ENCODE measurements at regions not wholly inside any gene's neighbourhood (a gene's known extent, or its start where the extent isn't known, plus 50 kb on each side); places are given as distances from the start of the nearest gene placed in this dataset.

- Histone ChIP-seq H3K27ac (peak overlapping the region; percentile 31 to 78), H3K9me3 (no peaks in the 10 kb centered on the region), H3K4me1 (no peaks in the 10 kb centered on the region), H3K27me3 (no peaks in the 10 kb centered on the region), H3K36me3 (no peaks in the 10 kb centered on the region), H3K4me3 (no peak overlapping the region)
- TF ChIP-seq CTCF (IDR thresholded peaks at IDR 0.05) = no peak
- TF ChIP-seq POLR2AphosphoS5 (IDR thresholded peaks at IDR 0.05) = no peak
- TF ChIP-seq POLR2A (IDR thresholded peaks at IDR 0.05) = no peak
- intact Hi-C loops (cut with DNase I; ENCODE audit: low total_unique reads) = no loop called here
- no peak for DNase-seq (ENCODE audit: low spot score in 2 of 2)
These were observed 294.3 kb upstream of the KLF14 start for GRCh38 chr7:131028295-131028694.

- no peaks in the 10 kb centered on the region for H3K9me3 ChIP-seq
- intact Hi-C loops (cut with DNase I; ENCODE audit: low total_unique reads) = no loop called here
- no peak for DNase-seq (ENCODE audit: low spot score in 2 of 2)
- peak overlapping the region in 1 of 2 donors; percentile 57 for H3K27ac ChIP-seq
- H3K4me1 ChIP-seq = no peaks in the 10 kb centered on the region
- H3K27me3 ChIP-seq = no peaks in the 10 kb centered on the region
- TF ChIP-seq POLR2AphosphoS5 (IDR thresholded peaks at IDR 0.05) (no peak), POLR2A (IDR thresholded peaks at IDR 0.05) (no peak), CTCF (IDR thresholded peaks at IDR 0.05) (no peak)
- H3K36me3 ChIP-seq = no peaks in the 10 kb centered on the region
- H3K4me3 ChIP-seq = no peak overlapping the region
These were observed 295.0 kb upstream of the KLF14 start for GRCh38 chr7:131029002-131029401.

GRCh38 chr7:131031099-131031868 lies 296.4 kb upstream of the MKLN1 start:
- Histone ChIP-seq H3K36me3 (no peaks in the 10 kb centered on the region), H3K9me3 (no peaks in the 10 kb centered on the region), H3K27me3 (no peaks in the 10 kb centered on the region), H3K4me3 (no peak overlapping the region), H3K27ac (peak overlapping the region in 1 of 2 donors; percentile 8), H3K4me1 (no peaks in the 10 kb centered on the region)
- intact Hi-C loops (cut with DNase I; ENCODE audit: low total_unique reads) = no loop called here
- TF ChIP-seq POLR2AphosphoS5 (IDR thresholded peaks at IDR 0.05) (no peak), POLR2A (IDR thresholded peaks at IDR 0.05) (no peak), CTCF (IDR thresholded peaks at IDR 0.05) (no peak)
- DNase-seq (ENCODE audit: low spot score in 2 of 2) = no peak

- H3K9me3 ChIP-seq = no peaks in the 10 kb centered on the region
- H3K27me3 ChIP-seq = no peaks in the 10 kb centered on the region
- no peaks in the 10 kb centered on the region for H3K36me3 ChIP-seq
- intact Hi-C loops (cut with DNase I; ENCODE audit: low total_unique reads) = no loop called here
- H3K4me1 ChIP-seq = no peaks in the 10 kb centered on the region
- no peak overlapping the region for H3K4me3 ChIP-seq
- TF ChIP-seq CTCF (IDR thresholded peaks at IDR 0.05) = no peak
- TF ChIP-seq POLR2AphosphoS5 (IDR thresholded peaks at IDR 0.05) = no peak
- TF ChIP-seq POLR2A (IDR thresholded peaks at IDR 0.05) = no peak
- no peak overlapping the region for H3K27ac ChIP-seq
- DNase-seq (ENCODE audit: low spot score in 2 of 2) = no peak
These were observed 294.9 kb upstream of the MKLN1 start for GRCh38 chr7:131032786-131033185.

GRCh38 chr7:131034166-131034881 lies 293.4 kb upstream of the MKLN1 start:
- Histone ChIP-seq H3K9me3 (no peaks in the 10 kb centered on the region), H3K36me3 (no peaks in the 10 kb centered on the region), H3K4me1 (peaks cover 5 to 6% of the 10 kb centered on the region in 2 donors), H3K27me3 (no peaks in the 10 kb centered on the region), H3K4me3 (no peak overlapping the region), H3K27ac (peak overlapping the region in 1 of 2 donors; percentile 6)
- TF ChIP-seq POLR2AphosphoS5 (IDR thresholded peaks at IDR 0.05) (no peak), CTCF (IDR thresholded peaks at IDR 0.05) (no peak), POLR2A (IDR thresholded peaks at IDR 0.05) (no peak)
- DNase-seq (ENCODE audit: low spot score in 2 of 2) = no peak
- intact Hi-C loops (cut with DNase I; ENCODE audit: low total_unique reads) = no loop called here
